GM18861 (cell line): ENCODE measurements at regions not wholly inside any gene's neighbourhood (a gene's known extent, or its start where the extent isn't known, plus 50 kb on each side); places are given as distances from the start of the nearest gene placed in this dataset.

Source experiments
- ATAC-seq: cut with Tn5 transposase; IDR thresholded peaks from one replicate; pipeline ENCODE4 v1.9.1; 2021; ENCODE audit not compliant: unreplicated experiment

GRCh38 chr9:90948156-90948555 is 146.5 kb downstream of the SYK start:
- no peak for ATAC-seq

GRCh38 chr9:90950600-90950999 is 149.0 kb downstream of the SYK start:
- no peak for ATAC-seq

- ATAC-seq, result no peak
Observed at GRCh38 chr9:90953200-90953599, 151.6 kb downstream of the SYK start.

- no peak for ATAC-seq
Observed at GRCh38 chr9:90953805-90954204, 152.2 kb downstream of the SYK start.

GRCh38 chr9:90956026-90956810 is 154.6 kb downstream of the SYK start:
- ATAC-seq, result no peak

- ATAC-seq, result no peak
Observed at GRCh38 chr9:90958328-90958727, 156.7 kb downstream of the SYK start.

GRCh38 chr9:90960941-90961340 is 159.3 kb downstream of the SYK start:
- no peak for ATAC-seq

GRCh38 chr9:90961375-90961774 is 159.8 kb downstream of the SYK start:
- ATAC-seq, result no peak

- ATAC-seq, result no peak
Observed at GRCh38 chr9:90964101-90965020, 162.7 kb downstream of the SYK start.

GRCh38 chr9:90965226-90966030 is 163.8 kb downstream of the SYK start:
- no peak for ATAC-seq

GRCh38 chr9:90966031-90966290 is 164.3 kb downstream of the SYK start:
- no peak for ATAC-seq

- no peak for ATAC-seq
Observed at GRCh38 chr9:90966480-90967144, 165.0 kb downstream of the SYK start.

- no peak for ATAC-seq
Observed at GRCh38 chr9:90967145-90967538, 165.5 kb downstream of the SYK start.

- ATAC-seq, result no peak
Observed at GRCh38 chr9:90969021-90969675, 167.5 kb downstream of the SYK start.

- ATAC-seq, result no peak
Observed at GRCh38 chr9:90970608-90971007, 169.0 kb downstream of the SYK start.

- no peak for ATAC-seq
Observed at GRCh38 chr9:90972057-90972456, 170.4 kb downstream of the SYK start.

- no peak for ATAC-seq
Observed at GRCh38 chr9:90974016-90974415, 172.4 kb downstream of the SYK start.

- ATAC-seq, result no peak
Observed at GRCh38 chr9:90974643-90975245, 173.1 kb downstream of the SYK start.

GRCh38 chr9:90975781-90976538 is 174.3 kb downstream of the SYK start:
- ATAC-seq, result no peak
